HFFc6 (cell line): ENCODE measurements at regions not wholly inside any gene's neighbourhood (a gene's known extent, or its start where the extent isn't known, plus 50 kb on each side); places are given as distances from the start of the nearest gene placed in this dataset.
A peak's percentile ranks its signal among the peaks of the same experiment; 100 is the strongest.

Experiments
- DNase-seq: peaks from one replicate; pipeline ENCODE4 v3.0.0-alpha.2; 2018
- H3K27ac Mint-ChIP-seq: 2 replicates; pipeline ENCODE4 v1.8.0; 2020; ENCODE audit warnings: mild to moderate bottlenecking, mixed read lengths
- H3K27me3 Mint-ChIP-seq: 2 replicates; pipeline ENCODE4 v1.8.0; 2021; ENCODE audit warnings: mild to moderate bottlenecking, moderate library complexity, mixed read lengths; ENCODE audit not compliant: insufficient read depth
- H3K36me3 Mint-ChIP-seq: 2 replicates; pipeline ENCODE4 v1.8.0; 2021; ENCODE audit warnings: low read depth, mixed read lengths
- H3K4me1 Mint-ChIP-seq: 2 replicates; pipeline ENCODE4 v1.8.0; 2020; ENCODE audit warnings: low read depth, mixed read lengths
- H3K4me3 Mint-ChIP-seq: 2 replicates; pipeline ENCODE4 v1.8.0; 2020; ENCODE audit warnings: mild to moderate bottlenecking, moderate library complexity, mixed read lengths
- H3K9me3 Mint-ChIP-seq: 2 replicates; pipeline ENCODE4 v1.8.0; 2020; ENCODE audit warnings: mild to moderate bottlenecking, mixed read lengths
- CTCF ChIP-seq: fragments of 200-600 bp; sonication (generic); IDR thresholded peaks from 2 replicates; pipeline ENCODE4 v1.5.0; 2021; ENCODE audit warnings: antibody characterized with exemption, mild to moderate bottlenecking

GRCh38 chr2:23221236-23221635, 163.7 kb upstream of the KLHL29 start:
- no peak for TF ChIP-seq CTCF
- Mint-ChIP-seq H3K9me3 (no peaks in the 10 kb centered on the region; the same call in 1 of the 2 replicates), H3K36me3 (no peaks in the 10 kb centered on the region), H3K4me1 (no peaks in the 10 kb centered on the region), H3K27ac (no peak overlapping the region), H3K27me3 (peaks cover 1% of the 10 kb centered on the region; the same call in 1 of the 2 replicates), H3K4me3 (no peak overlapping the region)
- DNase-seq = no peak

GRCh38 chr2:23221901-23222300, 163.1 kb upstream of the KLHL29 start:
- TF ChIP-seq CTCF = no peak
- no peaks in the 10 kb centered on the region for H3K36me3 Mint-ChIP-seq
- H3K27me3 Mint-ChIP-seq = peaks cover 1% of the 10 kb centered on the region; the same call in 1 of the 2 replicates
- no peaks in the 10 kb centered on the region for H3K9me3 Mint-ChIP-seq
- no peaks in the 10 kb centered on the region for H3K4me1 Mint-ChIP-seq
- DNase-seq = no peak
- no peak overlapping the region for H3K4me3 Mint-ChIP-seq
- no peak overlapping the region for H3K27ac Mint-ChIP-seq

- no peak for TF ChIP-seq CTCF
- Mint-ChIP-seq H3K4me3 (no peak overlapping the region), H3K27me3 (peaks cover 6% of the 10 kb centered on the region; the same call in 1 of the 2 replicates), H3K27ac (no peak overlapping the region), H3K36me3 (no peaks in the 10 kb centered on the region), H3K4me1 (peaks cover 6% of the 10 kb centered on the region; the same call in 1 of the 2 replicates), H3K9me3 (peaks cover 4% of the 10 kb centered on the region; the same call in 1 of the 2 replicates)
- no peak for DNase-seq
Observed at GRCh38 chr2:23230885-23231284, 154.1 kb upstream of the KLHL29 start.

GRCh38 chr2:23231865-23232264, 153.1 kb upstream of the KLHL29 start:
- Mint-ChIP-seq H3K27ac (no peak overlapping the region), H3K4me1 (peaks cover 6% of the 10 kb centered on the region; the same call in 1 of the 2 replicates), H3K9me3 (peaks cover 4% of the 10 kb centered on the region; the same call in 1 of the 2 replicates), H3K4me3 (no peak overlapping the region), H3K27me3 (peaks cover 11% of the 10 kb centered on the region; the same call in 1 of the 2 replicates), H3K36me3 (no peaks in the 10 kb centered on the region)
- no peak for TF ChIP-seq CTCF
- no peak for DNase-seq

GRCh38 chr2:23235292-23235691, 149.7 kb upstream of the KLHL29 start:
- peaks cover 4% of the 10 kb centered on the region; the same call in 1 of the 2 replicates for H3K9me3 Mint-ChIP-seq
- no peak for TF ChIP-seq CTCF
- H3K27me3 Mint-ChIP-seq = peaks cover 14% of the 10 kb centered on the region; the same call in 1 of the 2 replicates
- H3K27ac Mint-ChIP-seq = no peak overlapping the region
- peak; percentile 48 for DNase-seq
- peaks cover 6% of the 10 kb centered on the region; the same call in 1 of the 2 replicates for H3K4me1 Mint-ChIP-seq
- H3K4me3 Mint-ChIP-seq = no peak overlapping the region
- H3K36me3 Mint-ChIP-seq = no peaks in the 10 kb centered on the region
